HL-60 (cell line): ENCODE measurements at regions not wholly inside any gene's neighbourhood (a gene's known extent, or its start where the extent isn't known, plus 50 kb on each side); places are given as distances from the start of the nearest gene placed in this dataset.

Experiments used
- DNase-seq, 2 experiments: peaks; one replicate each; pipeline ENCODE4 v3.0.0-alpha.2; 2010 to 2020; ENCODE audit warnings: low read depth in 1 of 2, low spot score in 1 of 2
- H3K27ac ChIP-seq: fragments of 250-450 bp; sonication (Bioruptor Pico); replicated peaks from 2 replicates; pipeline ENCODE4 v1.5.1; 2020; ENCODE audit warnings: mild to moderate bottlenecking, moderate library complexity
- H3K27me3 ChIP-seq: fragments of 250-450 bp; sonication (Bioruptor Pico); 2 replicates; pipeline ENCODE4 v1.5.1; 2021; ENCODE audit warnings: mild to moderate bottlenecking, moderate library complexity; ENCODE audit not compliant: insufficient read depth, poor library complexity, severe bottlenecking
- H3K4me3 ChIP-seq: replicated peaks from 2 replicates; pipeline ENCODE4 v1.5.1; 2011; ENCODE audit warnings: mild to moderate bottlenecking, control low read depth, low read length; ENCODE audit not compliant: insufficient read depth
- CTCF ChIP-seq: IDR thresholded peaks from one replicate; pipeline ENCODE4 v1.5.1; 2011; ENCODE audit warnings: low read length, control low read depth, inconsistent platforms; ENCODE audit not compliant: insufficient read depth
- GABPA ChIP-seq: IDR thresholded peaks from 2 replicates; pipeline ENCODE4 v1.6.1; 2012; ENCODE audit warnings: low read depth
- POLR2AphosphoS5 ChIP-seq: IDR thresholded peaks from 2 replicates; pipeline ENCODE4 v1.6.1; 2012; ENCODE audit warnings: low read depth
- REST ChIP-seq: IDR thresholded peaks from 2 replicates; pipeline ENCODE4 v1.6.1; 2012; ENCODE audit warnings: low read depth; ENCODE audit not compliant: insufficient replicate concordance
- SPI1 ChIP-seq: IDR thresholded peaks from 2 replicates; pipeline ENCODE4 v1.6.1; 2012; ENCODE audit warnings: low read depth, mild to moderate bottlenecking, borderline replicate concordance

DNA sequence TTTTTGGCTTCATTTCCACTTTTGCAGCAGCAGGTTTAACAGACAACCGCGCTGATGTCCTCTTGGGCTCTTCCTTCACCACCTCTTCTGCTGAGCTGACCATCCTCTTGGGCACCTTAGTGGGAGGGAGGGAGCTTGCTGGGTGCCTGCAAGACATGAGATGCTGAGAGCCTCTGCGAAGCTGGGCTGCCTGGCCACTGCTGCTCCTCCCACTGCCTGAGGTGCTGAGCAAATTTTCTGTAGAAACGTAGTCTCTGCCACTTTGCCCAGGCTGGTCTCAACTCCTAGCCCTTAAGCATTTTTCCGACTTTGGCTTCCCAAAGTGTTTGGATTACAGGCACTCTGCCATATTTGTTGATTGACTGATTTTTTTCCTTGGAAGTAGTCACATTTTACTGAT lies 422.2 kb upstream of the MC4R start:
- Histone ChIP-seq H3K27me3 (no peaks in the 10 kb centered on the region), H3K4me3 (no peak overlapping the region), H3K27ac (no peak overlapping the region)
- TF ChIP-seq GABPA (no peak), SPI1 (no peak), CTCF (no peak), POLR2AphosphoS5 (no peak), REST (no peak)
- DNase-seq, result no peak

DNA sequence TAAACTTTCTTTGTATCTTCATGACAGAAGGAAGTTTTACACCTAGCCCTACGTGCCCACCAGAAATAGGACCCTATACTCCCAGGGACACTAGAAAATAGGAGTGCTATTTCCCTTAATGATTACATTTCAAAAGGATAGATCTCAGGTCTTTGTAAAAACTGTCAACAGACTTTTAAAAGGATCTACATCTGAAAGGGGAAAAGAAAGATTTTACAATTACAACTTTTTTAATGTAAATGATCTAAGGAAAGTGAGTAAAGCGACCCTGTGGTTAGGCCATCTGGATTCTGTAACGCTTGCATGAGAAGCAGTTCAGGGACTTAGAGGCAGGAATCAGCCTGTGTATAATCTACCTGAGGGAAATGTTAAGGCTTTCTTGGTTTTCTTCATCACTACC lies 431.8 kb upstream of the MC4R start:
- DNase-seq, result no peak
- Histone ChIP-seq H3K4me3 (no peak overlapping the region), H3K27me3 (no peaks in the 10 kb centered on the region), H3K27ac (no peak overlapping the region)
- TF ChIP-seq POLR2AphosphoS5 (no peak), CTCF (no peak), SPI1 (no peak), REST (no peak), GABPA (no peak)

- Histone ChIP-seq H3K4me3 (no peak overlapping the region), H3K27me3 (no peaks in the 10 kb centered on the region), H3K27ac (no peak overlapping the region)
- no peak for DNase-seq
- TF ChIP-seq REST, result no peak
- TF ChIP-seq GABPA, result no peak
Observed at GRCh38 chr18:60809937-60810336, 437.4 kb upstream of the MC4R start.

- TF ChIP-seq CTCF, result no peak
- TF ChIP-seq SPI1, result no peak
- no peak for TF ChIP-seq REST
- TF ChIP-seq POLR2AphosphoS5, result no peak
- no peak for TF ChIP-seq GABPA
- no peak overlapping the region for H3K27ac ChIP-seq
- no peaks in the 10 kb centered on the region for H3K27me3 ChIP-seq
- no peak for DNase-seq
- no peak overlapping the region for H3K4me3 ChIP-seq
Observed at GRCh38 chr18:60812921-60813320, 440.3 kb upstream of the MC4R start.
